SK-N-SH (cell line): ENCODE measurements at regions not wholly inside any gene's neighbourhood (a gene's known extent, or its start where the extent isn't known, plus 50 kb on each side); places are given as distances from the start of the nearest gene placed in this dataset.
"Not testable (repeated sequence)": the region's sequence is repeated elsewhere in the genome, so short reads cannot be mapped to it uniquely, and the experiment has no call there.

Experiments used
- CTCF ChIA-PET: fragments of 300-600, 350-600 bp; formaldehyde crosslinking; extraction: SDS; loops from one replicate; lab custom pipeline; 2021; lab: Yijun Ruan, JAX
- POLR2A ChIA-PET: fragments of 350-600 bp; sonication (Branson Sonifier 250); formaldehyde crosslinking; extraction: SDS; loops from one replicate; lab custom pipeline; 2020; ENCODE audit warnings: antibody characterized with exemption, inconsistent platforms; lab: Yijun Ruan, JAX
- DNase-seq: peaks from one replicate; pipeline ENCODE4 v3.0.0; 2012
- H2AFZ ChIP-seq: fragments of 200-600 bp; sonication (generic); 2 replicates; pipeline ENCODE4 v1.8.1; 2016; ENCODE audit warnings: antibody characterized with exemption, mild to moderate bottlenecking, low read depth
- H3F3A ChIP-seq: fragments of 200-600 bp; sonication (generic); replicated peaks from 2 replicates; pipeline ENCODE3; 2016; ENCODE audit warnings: antibody characterized with exemption, mild to moderate bottlenecking; ENCODE audit not compliant: insufficient read depth
- H3K27ac ChIP-seq, 2 experiments: fragments of 200-500 bp in 1 of 2; fragments of 200-600 bp in 1 of 2; sonication (Bioruptor generic) in 1 of 2; sonication (generic), shearing (Covaris generic) in 1 of 2; 2 replicates each; pipeline versions ENCODE4 v1.5.1 to v1.6.1; 2014 to 2016; ENCODE audit warnings: low read depth in 2 of 2, inconsistent platforms in 1 of 2, low read length in 1 of 2, mild to moderate bottlenecking in 1 of 2, mixed read lengths in 1 of 2
- H3K27me3 ChIP-seq: fragments of 200-600 bp; sonication (generic), shearing (Covaris generic); 2 replicates; pipeline ENCODE4 v1.6.1; 2016; ENCODE audit warnings: mixed run types; ENCODE audit not compliant: insufficient read depth
- H3K36me3 ChIP-seq, 2 experiments: fragments of 200-500 bp in 1 of 2; fragments of 200-600 bp in 1 of 2; sonication (Bioruptor generic) in 1 of 2; sonication (generic) in 1 of 2; replicated peaks in 1 of 2; 2 replicates each; pipeline versions ENCODE3 to v1.5.1; 2014 to 2016; ENCODE audit warnings: low read length in 1 of 2, mild to moderate bottlenecking in 1 of 2; ENCODE audit not compliant: insufficient read depth in 2 of 2, control insufficient read depth in 1 of 2
- H3K4me1 ChIP-seq, 2 experiments: fragments of 200-500 bp in 1 of 2; fragments of 200-600 bp in 1 of 2; sonication (Bioruptor generic) in 1 of 2; sonication (generic), shearing (Covaris generic) in 1 of 2; 2 replicates each; pipeline versions ENCODE4 v1.5.1 to v1.6.1; 2014 to 2016; ENCODE audit warnings: low read depth in 1 of 2, low read length in 1 of 2, mixed run types in 1 of 2; ENCODE audit not compliant: insufficient read depth in 2 of 2, control insufficient read depth in 1 of 2
- H3K4me2 ChIP-seq: fragments of 200-600 bp; sonication (generic), shearing (Covaris generic); 2 replicates; pipeline ENCODE4 v1.6.1; 2017; ENCODE audit warnings: mixed run types
- H3K4me3 ChIP-seq, 2 experiments: fragments of 200-500 bp in 1 of 2; fragments of 200-600 bp in 1 of 2; sonication (Bioruptor generic) in 1 of 2; sonication (generic), shearing (Covaris generic) in 1 of 2; 2 replicates each; pipeline versions ENCODE4 v1.5.1 to v1.8.1; 2014 to 2016; ENCODE audit warnings: low read depth in 2 of 2, inconsistent platforms in 1 of 2, low read length in 1 of 2, mild to moderate bottlenecking in 1 of 2, mixed read lengths in 1 of 2, moderate library complexity in 1 of 2
- H3K79me2 ChIP-seq: fragments of 200-600 bp; sonication (generic); 2 replicates; pipeline ENCODE4 v1.8.1; 2017; ENCODE audit warnings: mild to moderate bottlenecking; ENCODE audit not compliant: insufficient read depth
- H3K9ac ChIP-seq: fragments of 200-600 bp; sonication (generic); 2 replicates; pipeline ENCODE4 v1.6.1; 2017; ENCODE audit warnings: mixed run types
- H3K9me2 ChIP-seq: fragments of 200-600 bp; sonication (generic); 2 replicates; pipeline ENCODE4 v1.6.1; 2017; ENCODE audit warnings: mixed run types
- H3K9me3 ChIP-seq: fragments of 200-600 bp; sonication (generic); 2 replicates; pipeline ENCODE4 v1.6.1; 2017; ENCODE audit warnings: mixed run types, mild to moderate bottlenecking, moderate library complexity
- H4K20me1 ChIP-seq: fragments of 200-600 bp; sonication (generic); 2 replicates; pipeline ENCODE4 v1.6.1; 2017; ENCODE audit warnings: mild to moderate bottlenecking, mixed run types; ENCODE audit not compliant: insufficient read depth
- CHD2 ChIP-seq: fragments of 150-350 bp; IDR thresholded peaks from 2 replicates; pipeline ENCODE4 v1.6.1; 2018; ENCODE audit warnings: low read length; ENCODE audit not compliant: partially characterized antibody
- SMC3 ChIP-seq: IDR thresholded peaks from 2 replicates; pipeline ENCODE4 v1.6.1; 2012; ENCODE audit warnings: low read depth, low read length, improper control_type of control experiment
- TCF12 ChIP-seq: IDR thresholded peaks from 2 replicates; pipeline ENCODE4 v1.4.0; 2012
- WGBS: methylation state at CpG from one replicate; pipeline ENCODE4 v1.1.6; 2017; ENCODE audit warnings: low lambda C conversion rate; 5-methylcytosine and 5-hydroxymethylcytosine counted together
- TF ChIP-seq, protein P1 (sequence below): IDR thresholded peaks from 2 replicates; pipeline ENCODE4 v1.4.0; 2012; ENCODE audit warnings: low read depth, borderline replicate concordance
- TF ChIP-seq, protein P2 (sequence below): IDR thresholded peaks from 2 replicates; pipeline ENCODE4; 2012
- TF ChIP-seq, protein P3 (sequence below): IDR thresholded peaks from 2 replicates; pipeline ENCODE4 v1.4.0; 2012; ENCODE audit warnings: low read depth

DNA sequence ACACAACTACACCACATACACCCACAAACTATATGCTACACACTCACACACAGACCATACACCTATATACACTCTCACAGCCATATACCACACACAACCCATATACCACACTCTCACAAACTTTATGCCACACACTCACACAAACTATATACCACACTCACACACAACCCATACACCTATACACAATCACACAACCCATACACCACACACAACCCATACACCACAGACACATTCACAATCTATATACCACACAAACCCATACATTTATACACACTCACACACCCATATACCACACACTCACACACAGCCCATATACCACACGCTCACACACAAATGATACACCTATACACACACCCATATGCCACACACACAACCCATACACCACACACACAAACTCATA, 163.3 kb downstream of the TMEM121 start (continued):
- TF ChIP-seq SMC3 = no peak
- TF ChIP-seq, protein P1, sequence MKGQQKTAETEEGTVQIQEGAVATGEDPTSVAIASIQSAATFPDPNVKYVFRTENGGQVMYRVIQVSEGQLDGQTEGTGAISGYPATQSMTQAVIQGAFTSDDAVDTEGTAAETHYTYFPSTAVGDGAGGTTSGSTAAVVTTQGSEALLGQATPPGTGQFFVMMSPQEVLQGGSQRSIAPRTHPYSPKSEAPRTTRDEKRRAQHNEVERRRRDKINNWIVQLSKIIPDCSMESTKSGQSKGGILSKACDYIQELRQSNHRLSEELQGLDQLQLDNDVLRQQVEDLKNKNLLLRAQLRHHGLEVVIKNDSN = no peak
- TF ChIP-seq, protein P2, sequence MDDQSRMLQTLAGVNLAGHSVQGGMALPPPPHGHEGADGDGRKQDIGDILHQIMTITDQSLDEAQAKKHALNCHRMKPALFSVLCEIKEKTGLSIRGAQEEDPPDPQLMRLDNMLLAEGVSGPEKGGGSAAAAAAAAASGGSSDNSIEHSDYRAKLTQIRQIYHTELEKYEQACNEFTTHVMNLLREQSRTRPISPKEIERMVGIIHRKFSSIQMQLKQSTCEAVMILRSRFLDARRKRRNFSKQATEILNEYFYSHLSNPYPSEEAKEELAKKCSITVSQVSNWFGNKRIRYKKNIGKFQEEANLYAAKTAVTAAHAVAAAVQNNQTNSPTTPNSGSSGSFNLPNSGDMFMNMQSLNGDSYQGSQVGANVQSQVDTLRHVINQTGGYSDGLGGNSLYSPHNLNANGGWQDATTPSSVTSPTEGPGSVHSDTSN = no peak
- TF ChIP-seq CHD2 = no peak
- TF ChIP-seq TCF12 = no peak

DNA sequence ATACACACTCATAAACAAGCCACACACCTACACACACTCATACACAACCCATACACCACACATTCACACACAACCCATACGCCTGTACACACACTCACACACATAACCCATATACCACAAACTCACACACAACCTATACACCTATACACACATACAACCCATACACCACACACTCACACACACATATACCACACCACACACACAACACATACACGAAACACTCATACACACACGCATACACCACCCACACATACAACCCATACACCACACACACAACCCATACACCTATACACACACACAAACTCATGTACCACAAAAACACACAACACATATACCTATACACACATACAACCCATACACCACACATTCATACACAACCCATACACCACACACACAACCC, 164.3 kb downstream of the TMEM121 start:
- H3K4me2 ChIP-seq = no peak overlapping the region
- 52% methylated on average over 3 of the region's 3 CpGs for WGBS
- no peaks in the 10 kb centered on the region for H3K36me3 ChIP-seq
- H3K79me2 ChIP-seq = no peaks in the 10 kb centered on the region
- DNase-seq = no peak
- no peaks in the 10 kb centered on the region for H3K4me1 ChIP-seq
- H3K27me3 ChIP-seq = no peaks in the 10 kb centered on the region
- CTCF ChIA-PET = no interaction called here
- no peak overlapping the region for H3K9ac ChIP-seq
- H3F3A ChIP-seq = peaks cover 13% of the 10 kb centered on the region
- H3K4me3 ChIP-seq = no peak overlapping the region
- H3K9me2 ChIP-seq = no peaks in the 10 kb centered on the region
- TF ChIP-seq, protein P1 = no peak
- TF ChIP-seq, protein P3, sequence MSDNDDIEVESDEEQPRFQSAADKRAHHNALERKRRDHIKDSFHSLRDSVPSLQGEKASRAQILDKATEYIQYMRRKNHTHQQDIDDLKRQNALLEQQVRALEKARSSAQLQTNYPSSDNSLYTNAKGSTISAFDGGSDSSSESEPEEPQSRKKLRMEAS = no peak
- no peak overlapping the region for H3K27ac ChIP-seq
- H3K9me3 ChIP-seq = no peaks in the 10 kb centered on the region
- no peak overlapping the region for H2AFZ ChIP-seq
- POLR2A ChIA-PET = no interaction called here
- no peaks in the 10 kb centered on the region for H4K20me1 ChIP-seq

DNA sequence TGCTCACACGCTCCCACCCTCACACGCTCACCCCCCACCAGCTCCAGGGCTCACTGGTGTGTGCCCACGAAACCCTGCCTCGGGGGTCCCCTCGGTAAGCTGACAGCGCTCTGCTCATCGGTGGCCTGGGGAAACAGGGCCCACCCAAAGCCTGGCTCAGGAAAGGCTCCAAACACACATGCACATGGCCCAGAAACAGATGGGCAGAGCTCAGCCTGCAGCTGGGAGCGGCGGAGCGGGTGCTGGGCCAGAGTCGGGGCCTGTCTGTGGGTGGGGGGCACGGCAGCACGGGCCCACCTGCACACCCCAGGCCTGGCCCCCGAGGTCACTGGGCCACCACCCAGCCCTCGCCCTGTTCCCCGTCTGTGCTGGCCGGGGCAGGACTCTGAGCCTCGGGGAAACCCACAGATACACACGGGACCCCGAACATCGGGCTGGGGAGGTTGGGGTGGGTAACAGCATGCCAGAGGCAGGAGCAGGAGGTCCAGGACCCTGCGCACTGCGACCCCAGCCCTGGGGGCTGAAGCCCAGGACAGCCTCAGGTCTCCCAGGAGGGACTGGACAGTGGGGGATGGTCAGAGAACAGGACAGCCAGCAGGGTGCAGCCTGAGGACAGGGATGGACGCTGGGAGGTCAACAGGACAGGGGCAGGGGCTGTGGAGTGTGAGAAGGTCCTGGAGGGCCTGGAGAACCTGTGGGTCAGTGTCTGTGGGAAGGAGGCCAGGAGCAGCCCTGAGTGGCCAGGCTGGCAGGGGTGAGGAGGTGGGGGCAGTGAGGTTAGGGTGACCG, 165.1 kb downstream of the TMEM121 start:
- H4K20me1 ChIP-seq, H3K9ac ChIP-seq, H3K36me3 ChIP-seq, H3K27ac ChIP-seq, H3K4me3 ChIP-seq, H3K4me1 ChIP-seq, H3K9me3 ChIP-seq, H3K79me2 ChIP-seq, H3K9me2 ChIP-seq, H3K4me2 ChIP-seq, H2AFZ ChIP-seq, DNase-seq, POLR2A ChIA-PET, H3K27me3 ChIP-seq, CTCF ChIA-PET: not testable (repeated sequence)
- 31% methylated on average over 10 of the region's 25 CpGs for WGBS
- H3F3A ChIP-seq = peaks cover 13% of the 10 kb centered on the region

DNA sequence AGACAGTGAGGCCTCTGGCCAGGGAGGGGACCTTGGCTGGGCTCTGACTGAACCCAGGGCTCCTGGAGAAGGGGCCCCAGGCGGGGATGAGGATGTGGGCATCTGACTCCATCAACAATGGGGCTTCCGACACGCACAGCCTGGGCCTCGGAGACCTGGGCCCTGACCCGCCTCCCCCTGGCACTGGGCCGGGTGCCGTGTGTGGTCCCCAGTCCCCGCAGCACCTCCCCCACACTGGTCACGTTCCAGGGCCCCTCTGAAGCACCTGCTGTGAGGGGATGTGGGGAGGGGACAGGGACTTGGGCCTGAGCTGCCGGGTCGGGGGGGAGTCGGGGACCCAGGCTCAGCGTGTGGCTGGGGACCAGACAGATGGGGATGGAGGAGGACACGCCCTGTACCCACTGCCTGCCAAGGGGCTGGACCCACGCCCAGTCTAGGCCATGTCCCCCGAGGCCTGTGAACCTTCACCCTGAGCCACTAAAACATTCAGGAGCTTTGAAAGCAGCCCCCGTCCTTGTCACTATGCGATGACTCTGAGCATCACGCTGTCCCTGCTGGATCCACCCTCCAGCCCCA, 165.8 kb downstream of the TMEM121 start:
- DNase-seq, H3K9ac ChIP-seq, H3K27ac ChIP-seq, H3K4me1 ChIP-seq, CTCF ChIA-PET, POLR2A ChIA-PET, H3K4me2 ChIP-seq, H3K36me3 ChIP-seq, H2AFZ ChIP-seq, H3K79me2 ChIP-seq, H3K9me2 ChIP-seq, H4K20me1 ChIP-seq, H3K4me3 ChIP-seq, H3K9me3 ChIP-seq, H3K27me3 ChIP-seq: not testable (repeated sequence)
- WGBS = no CpG with 5 or more reads among the region's 19 CpGs
- peaks cover 13% of the 10 kb centered on the region for H3F3A ChIP-seq
